Stimulated activated CD4-positive, alpha-beta T cell treated with anti-CD3 and anti-CD28 coated beads, Interleukin-4, amount 100 ng/mL, for 48 hours (primary cell): ENCODE measurements at regions not wholly inside any gene's neighbourhood (a gene's known extent, or its start where the extent isn't known, plus 50 kb on each side); places are given as distances from the start of the nearest gene placed in this dataset.

Experiments used
- DNase-seq, 2 donors: peaks; one replicate each; pipeline ENCODE4 v3.0.0-alpha.2; 2020; ENCODE audit warnings: low read depth in 2 of 2

GRCh38 chr5:1706428-1706827, 93.2 kb downstream of the MRPL36 start:
- DNase-seq: no peak

DNA sequence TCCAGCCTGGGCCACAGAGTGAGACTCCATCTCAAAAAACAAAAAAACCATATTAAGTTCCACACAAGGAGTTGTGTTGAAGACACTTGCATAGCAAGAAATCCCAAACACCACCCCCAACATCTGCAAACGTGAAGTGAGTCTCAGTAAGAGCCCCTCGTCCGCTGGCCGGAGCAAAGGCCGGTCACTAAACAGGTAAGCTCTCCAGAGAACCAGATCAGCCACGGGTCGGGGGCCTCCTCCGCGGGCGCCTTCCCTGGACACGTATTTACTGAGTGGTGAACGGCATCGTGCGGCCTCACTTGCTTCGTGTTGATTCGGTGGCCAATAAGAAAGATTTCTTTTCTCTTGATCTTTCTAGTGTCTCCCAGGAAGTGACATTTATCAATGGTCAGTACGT, 93.6 kb downstream of the MRPL36 start:
- DNase-seq: no peak

- no peak for DNase-seq
Measured at GRCh38 chr5:1704676-1705075, 95.0 kb downstream of the MRPL36 start.

- no peak for DNase-seq
Measured at GRCh38 chr5:1704266-1704665, 95.4 kb downstream of the MRPL36 start.

- no peak for DNase-seq
Measured at GRCh38 chr5:1703352-1704050, 96.1 kb downstream of the MRPL36 start.

GRCh38 chr5:1702318-1702717, 97.3 kb downstream of the MRPL36 start:
- DNase-seq: no peak

- no peak for DNase-seq
Measured at GRCh38 chr5:1701884-1702283, 97.8 kb downstream of the MRPL36 start.

DNA sequence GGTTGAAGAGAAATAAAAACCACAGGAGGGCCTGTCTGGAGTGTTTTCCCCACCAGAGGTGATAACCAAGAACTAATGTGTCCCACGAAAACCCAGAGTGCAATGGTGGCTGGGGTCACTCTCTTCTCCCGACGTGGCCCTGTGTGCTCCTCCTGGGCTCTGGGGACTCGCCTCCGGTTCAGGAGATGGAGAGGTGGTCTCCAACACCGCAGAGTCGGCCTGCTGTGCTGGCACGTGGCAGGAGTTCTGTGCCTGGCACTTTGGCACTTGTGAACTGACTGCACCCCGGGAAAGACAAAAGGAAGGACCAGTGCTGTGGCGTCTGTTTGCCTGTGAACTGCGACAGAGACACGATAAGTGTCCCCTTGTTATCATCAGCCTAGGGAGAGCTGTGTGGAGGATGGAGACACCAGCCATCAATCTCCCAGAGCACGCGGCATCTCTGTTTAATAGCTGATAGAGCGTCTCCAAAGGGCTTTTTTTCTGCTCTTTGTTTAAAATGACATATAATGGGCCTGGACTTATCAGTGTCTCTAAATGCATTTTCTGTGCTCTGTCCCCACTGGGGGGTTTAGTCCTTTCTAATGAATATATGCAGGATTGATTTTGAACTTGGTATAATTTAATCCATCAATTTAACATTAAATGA, 98.3 kb downstream of the MRPL36 start:
- DNase-seq: no peak

DNA sequence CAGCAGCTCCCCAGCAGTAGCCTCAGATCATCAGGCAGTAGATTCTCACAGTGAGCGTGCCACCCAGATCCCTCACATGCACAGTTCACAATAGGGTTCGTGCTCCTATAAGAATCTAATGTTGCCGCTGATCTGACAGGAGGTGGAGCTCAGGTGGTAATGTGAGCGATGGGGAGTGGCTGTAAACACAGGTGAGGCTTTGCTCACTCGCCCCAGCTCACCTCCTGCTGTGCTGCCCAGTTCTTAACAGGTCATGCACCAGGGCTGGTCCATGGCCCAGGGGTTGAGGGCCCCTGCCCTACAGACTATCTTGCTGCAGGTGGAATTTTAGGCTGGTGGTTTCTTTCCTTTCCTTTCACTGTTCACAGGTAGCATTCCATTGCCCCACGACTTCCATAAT, 100.2 kb downstream of the MRPL36 start:
- DNase-seq: no peak

GRCh38 chr5:1698589-1699316, 100.9 kb downstream of the MRPL36 start:
- no peak for DNase-seq

GRCh38 chr5:1692381-1692780, 107.3 kb downstream of the MRPL36 start:
- DNase-seq: no peak

- DNase-seq: no peak
Measured at GRCh38 chr5:1687301-1687970, 112.2 kb downstream of the MRPL36 start.

DNA sequence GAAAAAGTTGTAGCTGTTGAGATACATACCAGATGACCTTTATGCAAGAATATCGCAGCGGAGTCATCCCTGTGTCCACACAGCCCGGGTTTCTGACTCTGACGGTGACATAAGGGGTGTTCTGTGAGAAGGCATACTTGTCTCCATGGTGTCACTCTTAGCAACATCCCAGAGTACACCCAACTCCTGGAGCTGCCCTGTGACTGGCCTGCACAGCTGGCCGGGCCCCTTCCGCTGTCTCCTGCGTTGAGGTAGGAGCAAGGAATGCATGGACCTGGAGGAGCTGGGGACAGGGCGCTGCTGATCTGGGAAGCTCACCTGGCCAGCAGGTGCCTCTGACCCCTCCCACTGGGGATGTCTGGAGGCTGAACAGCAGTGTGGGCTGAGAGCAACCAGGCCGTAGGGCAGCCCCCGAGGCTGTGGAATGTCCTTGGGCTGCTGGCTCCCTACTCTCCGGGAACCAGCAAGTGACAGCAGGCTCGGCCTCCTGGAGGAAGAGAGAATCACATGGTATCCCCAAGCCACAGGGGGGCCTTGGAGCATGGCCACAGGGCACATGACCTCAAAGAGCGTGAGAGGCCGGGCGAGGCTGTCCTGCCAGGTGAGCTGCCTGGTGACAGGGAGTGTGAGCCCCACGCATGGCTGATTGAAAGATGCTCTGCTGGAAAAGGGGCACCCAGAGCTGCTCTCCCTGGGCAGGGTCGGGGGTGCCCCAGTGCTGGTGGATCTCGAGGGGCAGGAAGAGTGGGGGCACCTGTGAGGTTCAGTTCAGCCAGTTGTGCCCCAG, 113.4 kb downstream of the MRPL36 start:
- no peak for DNase-seq

GRCh38 chr5:1685066-1685465, 114.6 kb downstream of the MRPL36 start:
- no peak for DNase-seq

GRCh38 chr5:1681955-1682354, 117.7 kb downstream of the MRPL36 start:
- DNase-seq: no peak

DNA sequence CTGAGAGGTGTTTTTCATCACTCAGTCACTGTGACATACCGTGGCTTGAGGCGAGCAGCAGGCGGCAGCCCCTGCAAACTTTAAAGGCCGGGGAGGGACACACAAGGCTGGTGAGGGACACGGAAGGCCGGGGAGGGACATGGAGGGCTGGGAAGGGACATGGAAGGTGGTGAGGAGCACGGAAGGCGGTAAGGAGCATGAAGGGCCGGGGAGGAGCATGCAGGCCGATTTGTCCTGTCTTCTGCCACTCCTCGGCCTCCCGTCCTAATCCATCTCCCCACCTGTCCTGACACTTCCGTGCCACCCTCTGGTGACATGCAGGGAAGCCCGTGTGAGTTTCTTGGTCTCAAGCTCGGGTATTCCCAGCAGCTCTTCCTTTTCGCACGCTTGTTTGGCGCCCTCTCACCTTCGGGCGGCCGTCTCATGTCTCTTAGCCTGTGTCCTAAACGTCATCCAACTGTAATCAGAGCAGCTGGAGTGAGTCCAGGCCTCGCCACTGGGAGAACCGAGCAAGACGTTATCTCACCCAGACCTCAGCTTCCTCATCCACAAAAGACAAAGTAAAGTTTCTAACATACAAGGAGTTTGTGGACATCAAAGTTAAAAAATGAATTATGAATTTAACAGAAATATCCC, 126.5 kb downstream of the MRPL36 start:
- DNase-seq: no peak

DNA sequence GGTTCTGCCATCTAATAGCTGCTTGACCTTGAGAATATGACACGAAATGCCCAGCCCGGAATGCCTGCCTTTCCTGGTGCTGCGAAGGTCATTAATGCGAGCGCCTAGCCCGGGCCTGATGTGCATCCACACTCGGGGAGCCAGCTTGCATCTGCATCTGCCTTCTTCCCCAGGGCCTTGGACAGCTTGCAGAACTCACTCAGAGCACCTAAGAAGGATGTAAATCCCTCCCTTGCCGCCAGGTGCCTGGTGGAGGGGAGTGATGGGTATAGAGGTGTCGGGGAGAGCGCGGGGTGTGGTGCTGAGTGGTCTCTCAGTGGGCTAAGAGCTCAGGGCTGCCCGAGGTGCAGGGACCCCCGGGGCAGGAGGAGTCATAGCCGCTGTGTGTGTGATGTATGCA, 127.2 kb downstream of the MRPL36 start:
- no peak for DNase-seq

GRCh38 chr5:1671351-1671750, 128.3 kb downstream of the MRPL36 start:
- DNase-seq: no peak

GRCh38 chr5:1670351-1670750, 129.3 kb downstream of the MRPL36 start:
- DNase-seq: no peak

DNA sequence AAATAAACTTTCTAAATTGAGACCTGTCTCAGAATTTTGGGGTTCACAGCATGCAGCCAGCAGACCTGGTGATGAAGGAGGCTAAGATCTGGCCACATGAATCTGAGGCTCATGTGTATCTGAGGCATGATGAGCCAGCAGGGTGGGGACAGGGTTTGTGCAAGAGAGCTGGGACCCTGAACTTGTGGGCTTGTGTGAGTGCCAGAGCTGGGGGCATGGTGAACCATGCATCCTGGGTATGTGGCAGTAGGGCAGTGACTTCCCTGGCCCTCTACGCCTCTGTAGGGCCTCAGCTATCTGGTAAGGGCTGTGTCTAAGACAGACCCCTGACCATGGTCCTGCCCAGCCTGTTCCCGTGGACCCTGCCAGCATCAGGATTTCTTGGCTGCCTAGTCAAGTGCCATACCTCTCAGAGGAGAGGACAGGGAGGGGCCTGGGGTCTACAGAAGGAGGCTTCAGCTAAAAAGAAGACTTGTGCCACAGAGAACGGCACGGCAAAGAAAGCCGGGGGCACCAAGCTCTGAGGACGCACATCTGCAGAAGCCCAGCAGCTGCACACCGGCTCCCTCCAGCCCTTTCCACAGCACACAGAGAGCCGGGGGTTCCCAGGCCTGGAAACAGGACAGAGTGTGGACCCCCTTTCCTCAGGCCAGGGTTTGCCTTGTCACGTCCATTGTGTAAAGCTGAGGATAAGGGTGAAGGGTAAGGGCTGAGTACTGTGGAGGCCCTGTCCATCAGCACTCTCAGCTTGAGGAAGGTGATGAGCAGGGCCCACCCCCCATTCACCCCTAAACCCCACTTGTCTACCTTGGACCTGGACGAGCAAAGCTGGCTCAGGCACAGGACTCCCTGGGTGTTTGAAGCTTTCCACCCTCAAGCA, 130.1 kb downstream of the MRPL36 start:
- DNase-seq: no peak
